Fibroblast of lung (primary cell): ENCODE measurements at regions not wholly inside any gene's neighbourhood (a gene's known extent, or its start where the extent isn't known, plus 50 kb on each side); places are given as distances from the start of the nearest gene placed in this dataset.

Experiments used
- DNase-seq, 2 donors: peaks; one replicate each; pipeline versions ENCODE4 v3.0.0 to v3.0.0-alpha.2; 2010; ENCODE audit warnings: low read depth in 2 of 2
- H2AFZ ChIP-seq: 2 replicates; pipeline ENCODE4 v1.5.1; 2012; ENCODE audit warnings: low read length, control low read depth, inconsistent platforms
- H3K27ac ChIP-seq: 2 replicates; pipeline ENCODE4 v1.5.1; 2011; ENCODE audit warnings: low read length, control low read depth; ENCODE audit not compliant: insufficient read depth
- H3K27me3 ChIP-seq: 2 replicates; pipeline ENCODE4 v1.5.1; 2011; ENCODE audit warnings: mild to moderate bottlenecking, low read length; ENCODE audit not compliant: control insufficient read depth, insufficient read depth
- H3K36me3 ChIP-seq: 2 replicates; pipeline ENCODE4 v1.5.1; 2011; ENCODE audit warnings: low read length; ENCODE audit not compliant: control insufficient read depth, insufficient read depth
- H3K4me1 ChIP-seq: 2 replicates; pipeline ENCODE4 v1.5.1; 2011; ENCODE audit warnings: low read length; ENCODE audit not compliant: control insufficient read depth, insufficient read depth; ENCODE audit errors: extremely low read depth
- H3K4me2 ChIP-seq: 2 replicates; pipeline ENCODE4 v1.5.1; 2011; ENCODE audit warnings: low read length, control low read depth; ENCODE audit not compliant: insufficient read depth; ENCODE audit errors: extremely low read depth
- H3K4me3 ChIP-seq, 4 experiments: fragments of 200-600 bp in 1 of 4; sonication (generic) in 1 of 4; replicated peaks in 1 of 4; 2 replicates each; pipeline ENCODE4 v1.5.1; 2011 to 2016; ENCODE audit warnings: low read length in 4 of 4, low read depth in 3 of 4, mild to moderate bottlenecking in 3 of 4, control low read depth in 2 of 4, inconsistent platforms in 1 of 4, mixed read lengths in 1 of 4; ENCODE audit not compliant: insufficient read depth in 1 of 4; ENCODE audit errors: control extremely low read depth in 1 of 4
- H3K79me2 ChIP-seq: 2 replicates; pipeline ENCODE4 v1.5.1; 2012; ENCODE audit warnings: mild to moderate bottlenecking, low read length, inconsistent platforms; ENCODE audit not compliant: control insufficient read depth, insufficient read depth
- H3K9ac ChIP-seq: 2 replicates; pipeline ENCODE4 v1.5.1; 2011; ENCODE audit warnings: mild to moderate bottlenecking, low read length, control low read depth; ENCODE audit not compliant: insufficient read depth
- H3K9me3 ChIP-seq: 2 replicates; pipeline ENCODE4 v1.5.1; 2012; ENCODE audit warnings: low read depth, low read length; ENCODE audit not compliant: control insufficient read depth, insufficient read depth
- H4K20me1 ChIP-seq: 2 replicates; pipeline ENCODE4 v1.5.1; 2011; ENCODE audit warnings: low read length; ENCODE audit not compliant: control insufficient read depth, insufficient read depth; ENCODE audit errors: extremely low read depth
- CTCF ChIP-seq, 2 donors: IDR thresholded peaks in 1 of 2; conservative IDR thresholded peaks in 1 of 2; 1 replicate in 1 of 2; 2 replicates in 1 of 2; pipeline ENCODE4 v1.5.1; 2011 to 2012; ENCODE audit warnings: low read length in 2 of 2, control low read depth in 1 of 2, inconsistent platforms in 1 of 2, low read depth in 1 of 2, mild to moderate bottlenecking in 1 of 2
- EZH2 ChIP-seq: IDR thresholded peaks from 2 replicates; pipeline ENCODE4 v1.5.1; 2012; ENCODE audit warnings: low read length, control low read depth, mild to moderate bottlenecking; ENCODE audit errors: missing control alignments

DNA sequence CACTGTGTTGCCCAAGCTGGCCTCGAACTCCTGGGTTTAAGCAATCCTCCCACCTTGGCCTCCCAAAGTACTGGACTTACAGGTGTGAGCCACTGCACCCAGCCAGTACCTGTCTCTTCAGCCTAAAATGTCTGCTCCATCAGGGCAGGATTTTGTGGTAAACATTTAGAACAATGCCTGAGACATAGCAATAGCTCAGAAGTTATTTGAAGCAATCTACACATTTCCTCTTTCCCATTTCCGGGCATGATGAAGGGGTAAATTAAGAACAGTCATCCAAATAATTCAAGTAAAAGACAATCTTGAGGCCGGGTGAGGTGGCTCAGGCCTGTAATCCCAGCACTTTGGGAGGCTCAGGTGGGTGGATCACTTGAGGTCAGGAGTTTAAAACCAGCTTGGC is 69.0 kb upstream of the ZNF217 start:
- no peak for TF ChIP-seq EZH2
- Histone ChIP-seq H3K4me2 (no peak overlapping the region), H2AFZ (no peak overlapping the region), H3K4me1 (peaks cover 14% of the 10 kb centered on the region), H3K4me3 (no peak overlapping the region), H3K9me3 (no peaks in the 10 kb centered on the region), H3K9ac (no peak overlapping the region), H3K36me3 (no peaks in the 10 kb centered on the region), H3K27me3 (no peaks in the 10 kb centered on the region), H3K79me2 (no peaks in the 10 kb centered on the region), H4K20me1 (no peaks in the 10 kb centered on the region), H3K27ac (no peak overlapping the region)
- DNase-seq = no peak

DNA sequence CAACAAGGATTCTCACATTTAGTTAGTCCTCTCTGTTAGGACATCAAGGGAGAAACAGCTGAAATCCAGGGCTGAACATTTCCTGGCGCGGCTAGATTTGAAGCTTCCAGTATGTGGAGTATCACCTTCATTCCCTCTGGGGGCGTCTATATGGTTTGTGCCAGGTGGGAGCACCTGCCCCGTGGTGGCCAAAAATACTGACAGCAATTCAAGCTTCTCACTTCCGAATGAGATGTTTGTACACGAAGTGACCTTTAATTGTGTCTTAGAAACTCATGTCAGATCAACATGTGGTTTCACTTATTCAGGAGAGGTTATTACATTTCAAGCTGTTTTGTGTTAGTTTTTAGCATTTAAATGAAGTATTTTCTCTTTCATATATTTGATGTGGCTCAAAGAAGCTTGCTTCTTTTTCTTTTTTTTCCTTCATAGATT is 67.3 kb upstream of the ZNF217 start:
- H3K27me3 ChIP-seq = no peaks in the 10 kb centered on the region
- peak overlapping the region; percentile 69 for H3K4me2 ChIP-seq
- peak in 1 of 2 donors; percentile 43 for DNase-seq
- TF ChIP-seq CTCF (conservative IDR thresholded peaks at IDR 0.05 in 1 of 2, IDR thresholded peaks at IDR 0.05 in 1 of 2; ENCODE audit: low read depth in 1 of 2, low read length in 2 of 2) = no peak
- TF ChIP-seq EZH2 = no peak
- no peaks in the 10 kb centered on the region for H3K36me3 ChIP-seq
- H4K20me1 ChIP-seq = no peaks in the 10 kb centered on the region
- no peaks in the 10 kb centered on the region for H3K9me3 ChIP-seq
- H2AFZ ChIP-seq = peak overlapping the region; percentile 83
- peaks cover 27% of the 10 kb centered on the region for H3K4me1 ChIP-seq
- peak overlapping the region; percentile 70 for H3K27ac ChIP-seq
- H3K79me2 ChIP-seq = no peaks in the 10 kb centered on the region
- no peak overlapping the region for H3K9ac ChIP-seq
- peak overlapping the region in 1 of 4 experiments; percentile 49 for H3K4me3 ChIP-seq

DNA sequence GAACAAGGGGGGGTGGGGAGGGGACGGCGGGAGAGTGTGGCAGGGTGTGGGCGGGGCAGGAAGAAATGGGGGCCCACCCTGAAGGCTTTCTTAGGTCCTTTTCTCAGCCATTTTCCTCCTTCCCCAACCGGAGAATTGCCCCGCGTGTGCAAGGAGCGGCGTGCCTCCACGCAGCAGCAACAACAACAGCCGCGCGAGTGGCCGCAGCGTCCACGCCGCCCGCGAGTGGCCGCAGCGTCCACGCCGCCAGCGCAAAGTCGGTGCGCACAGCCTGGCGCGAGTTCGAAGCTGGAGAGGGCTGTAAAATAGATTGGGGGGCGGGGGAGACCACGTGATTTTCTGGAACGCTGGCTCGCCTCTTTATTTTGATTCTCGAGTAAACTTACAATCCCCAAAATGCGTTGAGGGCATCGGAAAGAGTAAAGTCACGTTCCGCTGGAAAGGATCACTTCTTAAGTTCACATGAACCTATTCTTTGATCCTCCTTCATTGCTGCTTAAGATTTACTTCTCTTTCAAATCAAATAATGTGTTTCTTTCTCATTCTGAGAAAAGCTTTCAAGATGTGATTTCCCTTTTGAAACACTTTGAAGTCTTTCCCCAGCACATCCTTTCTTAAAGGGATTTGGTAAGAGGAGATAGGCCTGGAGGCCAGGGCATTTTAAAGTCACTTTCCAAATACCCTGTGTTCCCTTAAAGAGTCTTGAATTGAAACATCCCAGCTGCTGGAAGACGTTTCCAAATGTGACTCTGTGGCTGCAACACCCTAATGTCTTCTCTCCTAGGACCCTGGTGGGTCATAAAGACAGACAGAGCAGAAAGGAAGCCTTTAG is 66.7 kb upstream of the ZNF217 start:
- peak in 1 of 2 donors; percentile 68 for DNase-seq
- H3K9ac ChIP-seq = peak overlapping the region; percentile 32

More for the DNA sequence above, 66.7 kb upstream of the ZNF217 start:
- H3K27me3 ChIP-seq = no peaks in the 10 kb centered on the region
- TF ChIP-seq CTCF (conservative IDR thresholded peaks at IDR 0.05 in 1 of 2, IDR thresholded peaks at IDR 0.05 in 1 of 2; ENCODE audit: low read depth in 1 of 2, low read length in 2 of 2) (no peak), EZH2 (no peak)
- no peaks in the 10 kb centered on the region for H3K9me3 ChIP-seq
- H2AFZ ChIP-seq = peak overlapping the region; percentile 83
- peaks cover 29% of the 10 kb centered on the region for H3K4me1 ChIP-seq
- no peaks in the 10 kb centered on the region for H3K36me3 ChIP-seq
- H3K27ac ChIP-seq = peak overlapping the region; percentile 70
- H3K4me2 ChIP-seq = peak overlapping the region; percentile 69
- H3K79me2 ChIP-seq = no peaks in the 10 kb centered on the region
- H3K4me3 ChIP-seq = peak overlapping the region; percentile 7 to 49 (median 14)
- H4K20me1 ChIP-seq = no peaks in the 10 kb centered on the region
